ENCODE measurements at regions not wholly inside any gene's neighbourhood (a gene's known extent, or its start where the extent isn't known, plus 50 kb on each side); places are given as distances from the start of the nearest gene placed in this dataset.

- no peak for TF ChIP-seq CTCF (IDR thresholded peaks at IDR 0.05; ENCODE audit: insufficient read depth, low read depth, low read length)
- no peak for TF ChIP-seq EZH2 (IDR thresholded peaks at IDR 0.05; ENCODE audit: insufficient read depth, low read length)
Measured at GRCh38 chr11:39724404-39724803, 1735.0 kb downstream of the LRRC4C start.
